GM12892 (cell line): ENCODE measurements at regions not wholly inside any gene's neighbourhood (a gene's known extent, or its start where the extent isn't known, plus 50 kb on each side); places are given as distances from the start of the nearest gene placed in this dataset.

ENCODE experiments used
- POLR2A ChIP-seq: IDR thresholded peaks from 2 replicates; pipeline ENCODE4 v1.6.1; 2011; ENCODE audit warnings: low read depth, low read length, control low read depth
- POLR2AphosphoS5 ChIP-seq: IDR thresholded peaks from 2 replicates; pipeline ENCODE4 v1.6.1; 2011; ENCODE audit warnings: low read depth, low read length, control low read depth
- TAF1 ChIP-seq: IDR thresholded peaks from 2 replicates; pipeline ENCODE4 v1.6.1; 2011; ENCODE audit warnings: low read depth, mild to moderate bottlenecking, control low read depth, low read length, borderline replicate concordance

- TF ChIP-seq POLR2AphosphoS5 (no peak), POLR2A (no peak), TAF1 (no peak)
Measured at GRCh38 chr14:43522191-43522590, 984.9 kb downstream of the FSCB start.
